Liver (tissue), 8 donors: ENCODE measurements at regions not wholly inside any gene's neighbourhood (a gene's known extent, or its start where the extent isn't known, plus 50 kb on each side); places are given as distances from the start of the nearest gene placed in this dataset.

ENCODE experiments used
- DNase-seq: peaks from one replicate; pipeline ENCODE4 v3.0.0-alpha.2; 2017; ENCODE audit warnings: low spot score
- H3K27ac ChIP-seq, 2 donors: one replicate each; pipeline ENCODE4 v1.7.0; 2013; ENCODE audit warnings: inconsistent platforms in 2 of 2, low read length in 2 of 2, control low read depth in 1 of 2, low read depth in 1 of 2, mild to moderate bottlenecking in 1 of 2
- H3K27me3 ChIP-seq, 4 donors: one replicate each; pipeline versions ENCODE4 v1.6.1 to v1.7.0; 2013; ENCODE audit warnings: low read length in 3 of 4, inconsistent platforms in 1 of 4, mild to moderate bottlenecking in 1 of 4, moderate library complexity in 1 of 4; ENCODE audit not compliant: control insufficient read depth in 4 of 4, insufficient read depth in 4 of 4
- H3K36me3 ChIP-seq, 4 donors: one replicate each; pipeline versions ENCODE4 v1.6.1 to v1.7.0; 2013; ENCODE audit warnings: low read length in 3 of 4, mild to moderate bottlenecking in 3 of 4, low read depth in 1 of 4, moderate library complexity in 1 of 4; ENCODE audit not compliant: control insufficient read depth in 4 of 4, insufficient read depth in 3 of 4
- H3K4me1 ChIP-seq, 4 donors: one replicate each; pipeline versions ENCODE4 v1.6.1 to v1.7.0; 2013; ENCODE audit warnings: low read length in 3 of 4, mild to moderate bottlenecking in 3 of 4, moderate library complexity in 1 of 4; ENCODE audit not compliant: control insufficient read depth in 4 of 4, insufficient read depth in 4 of 4
- H3K4me3 ChIP-seq, 3 donors: one replicate each; pipeline versions ENCODE4 v1.6.1 to v1.7.0; 2013; ENCODE audit warnings: low read length in 3 of 3, control low read depth in 1 of 3, low read depth in 1 of 3, mild to moderate bottlenecking in 1 of 3
- H3K9ac ChIP-seq, 2 donors: one replicate each; pipeline ENCODE4 v1.7.0; 2013; ENCODE audit warnings: low read length in 2 of 2, mild to moderate bottlenecking in 2 of 2, moderate library complexity in 2 of 2, control low read depth in 1 of 2, low read depth in 1 of 2
- H3K9me3 ChIP-seq, 4 donors: one replicate each; pipeline versions ENCODE4 v1.6.1 to v1.7.0; 2013; ENCODE audit warnings: low read length in 3 of 4; ENCODE audit not compliant: control insufficient read depth in 4 of 4
- EGR1 ChIP-seq, 2 donors: IDR thresholded peaks; 2 replicates each; pipeline ENCODE4 v1.6.1; 2016 to 2018; ENCODE audit warnings: antibody characterized with exemption in 2 of 2, low read depth in 2 of 2
- FOXA1 ChIP-seq: IDR thresholded peaks from 2 replicates; pipeline ENCODE4 v1.6.1; 2016; ENCODE audit warnings: antibody characterized with exemption
- FOXA2 ChIP-seq: IDR thresholded peaks from 2 replicates; pipeline ENCODE4 v1.6.1; 2016; ENCODE audit warnings: antibody characterized with exemption
- GABPA ChIP-seq, 2 donors: IDR thresholded peaks in 1 of 2; conservative IDR thresholded peaks in 1 of 2; 2 replicates each; pipeline ENCODE4 v1.6.1; 2016; ENCODE audit warnings: antibody characterized with exemption in 2 of 2, mild to moderate bottlenecking in 1 of 2, moderate library complexity in 1 of 2
- HNF4A ChIP-seq, 2 donors: conservative IDR thresholded peaks; 2 replicates each; pipeline ENCODE4 v1.6.1; 2016; ENCODE audit warnings: antibody characterized with exemption in 2 of 2, mild to moderate bottlenecking in 2 of 2
- HNF4G ChIP-seq: IDR thresholded peaks from 2 replicates; pipeline ENCODE4 v1.6.1; 2016; ENCODE audit warnings: antibody characterized with exemption
- JUND ChIP-seq, 2 donors: IDR thresholded peaks; 2 replicates each; pipeline ENCODE4 v1.6.1; 2016; ENCODE audit warnings: antibody characterized with exemption in 2 of 2
- NR2F2 ChIP-seq: IDR thresholded peaks from 2 replicates; pipeline ENCODE4 v1.6.1; 2016; ENCODE audit warnings: antibody characterized with exemption
- RAD21 ChIP-seq, 2 donors: IDR thresholded peaks; 2 replicates each; pipeline ENCODE4 v1.6.1; 2016; ENCODE audit warnings: antibody characterized with exemption in 2 of 2, mild to moderate bottlenecking in 2 of 2
- RXRA ChIP-seq, 2 donors: IDR thresholded peaks; 2 replicates each; pipeline ENCODE4 v1.6.1; 2017 to 2018; ENCODE audit warnings: antibody characterized with exemption in 2 of 2, mild to moderate bottlenecking in 1 of 2
- SP1 ChIP-seq: IDR thresholded peaks from 2 replicates; pipeline ENCODE4 v1.6.1; 2018; ENCODE audit warnings: antibody characterized with exemption, mild to moderate bottlenecking
- TAF1 ChIP-seq: conservative IDR thresholded peaks from 2 replicates; pipeline ENCODE4 v1.6.1; 2016; ENCODE audit warnings: antibody characterized with exemption, mild to moderate bottlenecking
- YY1 ChIP-seq: IDR thresholded peaks from 2 replicates; pipeline ENCODE4 v1.6.1; 2016; ENCODE audit warnings: antibody characterized with exemption, mild to moderate bottlenecking
- WGBS: extraction: QIAGEN DNeasy Blood & Tissue Kit; methylation state at CpG from one replicate; pipeline ENCODE4 v1.1.7; 2013; 5-methylcytosine and 5-hydroxymethylcytosine counted together
- TF ChIP-seq, protein P1 (sequence below): IDR thresholded peaks from 2 replicates; pipeline ENCODE4 v1.6.1; 2016; ENCODE audit warnings: antibody characterized with exemption
- TF ChIP-seq, protein P2 (sequence below): IDR thresholded peaks from 2 replicates; pipeline ENCODE4 v1.6.1; 2016; ENCODE audit warnings: antibody characterized with exemption
- TF ChIP-seq, protein P3 (sequence below): fragments of 150-350 bp; IDR thresholded peaks from 2 replicates; pipeline ENCODE4 v1.5.1; 2017; ENCODE audit warnings: improper control_type of control experiment, low read depth, low read length; ENCODE audit not compliant: missing input control
- TF ChIP-seq, protein P4 (sequence below): IDR thresholded peaks from 2 replicates; pipeline ENCODE4 v1.6.1; 2016; ENCODE audit warnings: antibody characterized with exemption, mild to moderate bottlenecking
- TF ChIP-seq, protein P5 (sequence below): IDR thresholded peaks from 2 replicates; pipeline ENCODE4 v1.6.1; 2016; ENCODE audit warnings: antibody characterized with exemption
- donor health status: healthy.
- donor health status: healthy.
- donor health status: healthy.
- donor health status: healthy.
- donor health status: healthy.

GRCh38 chr9:78813602-78814180 lies 516.8 kb downstream of the PSAT1 start:
- no peak for TF ChIP-seq FOXA1
- WGBS, result 80% methylated on average over 15 of the region's 15 CpGs
- Histone ChIP-seq H3K27ac (no peak overlapping the region), H3K9ac (no peak overlapping the region), H3K4me3 (no peak overlapping the region), H3K9me3 (no peaks in the 10 kb centered on the region), H3K27me3 (no peaks in the 10 kb centered on the region), H3K4me1 (no peaks in the 10 kb centered on the region), H3K36me3 (no peaks in the 10 kb centered on the region)
- no peak for DNase-seq

DNA sequence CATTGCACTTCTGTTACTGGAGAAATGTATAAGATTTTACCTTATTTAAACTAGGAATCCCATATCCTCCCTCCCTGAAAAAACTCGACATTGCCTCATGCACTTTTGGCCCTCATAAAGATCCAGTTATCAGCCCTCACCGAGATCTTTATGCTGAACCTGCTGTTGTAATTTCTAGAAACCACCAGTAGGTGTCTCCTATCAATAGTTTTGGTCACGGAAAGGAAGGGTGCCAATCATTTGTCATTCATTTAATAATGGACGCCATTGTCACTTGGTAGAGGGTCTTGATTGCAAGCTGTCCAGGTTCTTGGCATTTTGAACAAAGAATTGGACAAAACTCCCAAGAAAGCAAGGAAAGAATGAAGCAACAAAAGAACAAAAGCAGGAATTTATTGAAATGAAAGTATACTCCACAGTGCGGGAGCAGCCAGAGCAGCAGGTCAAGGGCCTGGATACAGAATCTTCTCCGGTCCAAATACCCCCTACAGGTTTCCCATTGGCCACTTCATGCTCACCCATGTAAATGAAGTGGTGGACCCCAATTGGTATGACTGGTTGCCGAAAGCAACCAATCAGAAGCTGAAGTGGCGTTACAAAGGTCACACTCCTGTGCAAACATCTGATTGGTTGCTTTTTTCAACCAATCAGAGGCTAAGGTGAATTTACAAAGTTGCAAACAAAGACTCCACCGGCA lies 524.3 kb downstream of the PSAT1 start:
- Histone ChIP-seq H3K9me3 (no peaks in the 10 kb centered on the region), H3K4me1 (peaks cover 0 to 6% (median 0%) of the 10 kb centered on the region in 4 donors), H3K27me3 (no peaks in the 10 kb centered on the region), H3K4me3 (peak overlapping the region; percentile 21 to 57 (median 40)), H3K27ac (no peak overlapping the region), H3K36me3 (no peaks in the 10 kb centered on the region), H3K9ac (no peak overlapping the region)
- 33% methylated on average over 9 of the region's 9 CpGs for WGBS
- TF ChIP-seq FOXA2, result no peak
- TF ChIP-seq, protein P1, sequence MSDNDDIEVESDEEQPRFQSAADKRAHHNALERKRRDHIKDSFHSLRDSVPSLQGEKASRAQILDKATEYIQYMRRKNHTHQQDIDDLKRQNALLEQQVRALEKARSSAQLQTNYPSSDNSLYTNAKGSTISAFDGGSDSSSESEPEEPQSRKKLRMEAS, result no peak
- peak; percentile 33 for TF ChIP-seq SP1
- TF ChIP-seq, protein P2, sequence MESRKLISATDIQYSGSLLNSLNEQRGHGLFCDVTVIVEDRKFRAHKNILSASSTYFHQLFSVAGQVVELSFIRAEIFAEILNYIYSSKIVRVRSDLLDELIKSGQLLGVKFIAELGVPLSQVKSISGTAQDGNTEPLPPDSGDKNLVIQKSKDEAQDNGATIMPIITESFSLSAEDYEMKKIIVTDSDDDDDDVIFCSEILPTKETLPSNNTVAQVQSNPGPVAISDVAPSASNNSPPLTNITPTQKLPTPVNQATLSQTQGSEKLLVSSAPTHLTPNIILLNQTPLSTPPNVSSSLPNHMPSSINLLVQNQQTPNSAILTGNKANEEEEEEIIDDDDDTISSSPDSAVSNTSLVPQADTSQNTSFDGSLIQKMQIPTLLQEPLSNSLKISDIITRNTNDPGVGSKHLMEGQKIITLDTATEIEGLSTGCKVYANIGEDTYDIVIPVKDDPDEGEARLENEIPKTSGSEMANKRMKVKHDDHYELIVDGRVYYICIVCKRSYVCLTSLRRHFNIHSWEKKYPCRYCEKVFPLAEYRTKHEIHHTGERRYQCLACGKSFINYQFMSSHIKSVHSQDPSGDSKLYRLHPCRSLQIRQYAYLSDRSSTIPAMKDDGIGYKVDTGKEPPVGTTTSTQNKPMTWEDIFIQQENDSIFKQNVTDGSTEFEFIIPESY, result no peak
- TF ChIP-seq, protein P3, sequence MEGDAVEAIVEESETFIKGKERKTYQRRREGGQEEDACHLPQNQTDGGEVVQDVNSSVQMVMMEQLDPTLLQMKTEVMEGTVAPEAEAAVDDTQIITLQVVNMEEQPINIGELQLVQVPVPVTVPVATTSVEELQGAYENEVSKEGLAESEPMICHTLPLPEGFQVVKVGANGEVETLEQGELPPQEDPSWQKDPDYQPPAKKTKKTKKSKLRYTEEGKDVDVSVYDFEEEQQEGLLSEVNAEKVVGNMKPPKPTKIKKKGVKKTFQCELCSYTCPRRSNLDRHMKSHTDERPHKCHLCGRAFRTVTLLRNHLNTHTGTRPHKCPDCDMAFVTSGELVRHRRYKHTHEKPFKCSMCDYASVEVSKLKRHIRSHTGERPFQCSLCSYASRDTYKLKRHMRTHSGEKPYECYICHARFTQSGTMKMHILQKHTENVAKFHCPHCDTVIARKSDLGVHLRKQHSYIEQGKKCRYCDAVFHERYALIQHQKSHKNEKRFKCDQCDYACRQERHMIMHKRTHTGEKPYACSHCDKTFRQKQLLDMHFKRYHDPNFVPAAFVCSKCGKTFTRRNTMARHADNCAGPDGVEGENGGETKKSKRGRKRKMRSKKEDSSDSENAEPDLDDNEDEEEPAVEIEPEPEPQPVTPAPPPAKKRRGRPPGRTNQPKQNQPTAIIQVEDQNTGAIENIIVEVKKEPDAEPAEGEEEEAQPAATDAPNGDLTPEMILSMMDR, result peak; percentile 70
- TF ChIP-seq EGR1 (IDR thresholded peaks at IDR 0.05; ENCODE audit: low read depth in 2 of 2), result no peak
- TF ChIP-seq TAF1, result no peak
- no peak for TF ChIP-seq HNF4G
- TF ChIP-seq JUND (IDR thresholded peaks at IDR 0.05), result no peak
- no peak for TF ChIP-seq GABPA (IDR thresholded peaks at IDR 0.05 in 1 of 2, conservative IDR thresholded peaks at IDR 0.05 in 1 of 2)
- TF ChIP-seq HNF4A (conservative IDR thresholded peaks at IDR 0.05), result peak; percentile 17 to 46
- TF ChIP-seq, protein P4, sequence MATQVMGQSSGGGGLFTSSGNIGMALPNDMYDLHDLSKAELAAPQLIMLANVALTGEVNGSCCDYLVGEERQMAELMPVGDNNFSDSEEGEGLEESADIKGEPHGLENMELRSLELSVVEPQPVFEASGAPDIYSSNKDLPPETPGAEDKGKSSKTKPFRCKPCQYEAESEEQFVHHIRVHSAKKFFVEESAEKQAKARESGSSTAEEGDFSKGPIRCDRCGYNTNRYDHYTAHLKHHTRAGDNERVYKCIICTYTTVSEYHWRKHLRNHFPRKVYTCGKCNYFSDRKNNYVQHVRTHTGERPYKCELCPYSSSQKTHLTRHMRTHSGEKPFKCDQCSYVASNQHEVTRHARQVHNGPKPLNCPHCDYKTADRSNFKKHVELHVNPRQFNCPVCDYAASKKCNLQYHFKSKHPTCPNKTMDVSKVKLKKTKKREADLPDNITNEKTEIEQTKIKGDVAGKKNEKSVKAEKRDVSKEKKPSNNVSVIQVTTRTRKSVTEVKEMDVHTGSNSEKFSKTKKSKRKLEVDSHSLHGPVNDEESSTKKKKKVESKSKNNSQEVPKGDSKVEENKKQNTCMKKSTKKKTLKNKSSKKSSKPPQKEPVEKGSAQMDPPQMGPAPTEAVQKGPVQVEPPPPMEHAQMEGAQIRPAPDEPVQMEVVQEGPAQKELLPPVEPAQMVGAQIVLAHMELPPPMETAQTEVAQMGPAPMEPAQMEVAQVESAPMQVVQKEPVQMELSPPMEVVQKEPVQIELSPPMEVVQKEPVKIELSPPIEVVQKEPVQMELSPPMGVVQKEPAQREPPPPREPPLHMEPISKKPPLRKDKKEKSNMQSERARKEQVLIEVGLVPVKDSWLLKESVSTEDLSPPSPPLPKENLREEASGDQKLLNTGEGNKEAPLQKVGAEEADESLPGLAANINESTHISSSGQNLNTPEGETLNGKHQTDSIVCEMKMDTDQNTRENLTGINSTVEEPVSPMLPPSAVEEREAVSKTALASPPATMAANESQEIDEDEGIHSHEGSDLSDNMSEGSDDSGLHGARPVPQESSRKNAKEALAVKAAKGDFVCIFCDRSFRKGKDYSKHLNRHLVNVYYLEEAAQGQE, result no peak
- peak; percentile 68 to 80 for TF ChIP-seq RAD21 (IDR thresholded peaks at IDR 0.05)
- TF ChIP-seq FOXA1, result no peak
- TF ChIP-seq YY1, result peak; percentile 86
- no peak for TF ChIP-seq NR2F2
- no peak for TF ChIP-seq RXRA (IDR thresholded peaks at IDR 0.05)
- TF ChIP-seq, protein P5, sequence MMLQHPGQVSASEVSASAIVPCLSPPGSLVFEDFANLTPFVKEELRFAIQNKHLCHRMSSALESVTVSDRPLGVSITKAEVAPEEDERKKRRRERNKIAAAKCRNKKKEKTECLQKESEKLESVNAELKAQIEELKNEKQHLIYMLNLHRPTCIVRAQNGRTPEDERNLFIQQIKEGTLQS, result no peak
- DNase-seq, result no peak
